HCT116 (cell line): ENCODE measurements at regions not wholly inside any gene's neighbourhood (a gene's known extent, or its start where the extent isn't known, plus 50 kb on each side); places are given as distances from the start of the nearest gene placed in this dataset.

Source experiments
- ATAC-seq: fragments of 200-7000 bp; cut with Tn5 transposase; 2 replicates; pipeline ENCODE4 v1.9.1; 2020; ENCODE audit warnings: mild to moderate bottlenecking, moderate library complexity
- BruUV-seq: library from RNA; stranded (reverse); fragments of 400-500 nt; replicated peaks from 2 replicates; lab custom pipeline; 2021; lab: Mats Ljungman, UMichigan
- CTCF ChIA-PET: fragments of 300-600 bp; sonication (Branson Sonifier 250); formaldehyde crosslinking; loops from one replicate; lab custom pipeline; 2021; ENCODE audit warnings: antibody characterized with exemption; lab: Charles Lee
- POLR2A ChIA-PET: fragments of 300-600, 350-600 bp; sonication (Branson Sonifier 250); formaldehyde crosslinking; loops from one replicate; lab custom pipeline; 2021; ENCODE audit warnings: antibody characterized with exemption; lab: Charles Lee
- RAD21 ChIA-PET, 2 experiments: fragments of 300-600 bp; sonication (Branson Sonifier 250); formaldehyde crosslinking; loops; one replicate each; lab custom pipeline; 2023; ENCODE audit warnings: low total read pairs in 2 of 2; ENCODE audit not compliant: uncharacterized antibody in 2 of 2, unreplicated experiment in 2 of 2, low non-redundant PET in 1 of 2; lab: Charles Lee
- DNase-seq: peaks from one replicate; pipeline ENCODE4 v3.0.0-alpha.2; 2010; ENCODE audit warnings: low read depth, low spot score
- H2AFZ ChIP-seq: fragments of 200-600 bp; shearing (Covaris generic), sonication (generic); 2 replicates; pipeline ENCODE4 v1.6.1; 2017; ENCODE audit warnings: low read depth, mixed run types, mixed read lengths, antibody characterized with exemption, low read length; ENCODE audit not compliant: poor library complexity, severe bottlenecking
- H3K27ac ChIP-seq: 2 replicates; pipeline ENCODE4 v1.5.1; 2012; ENCODE audit warnings: low read depth, low read length
- H3K27me3 ChIP-seq: fragments of 200-600 bp; sonication (generic); 2 replicates; pipeline ENCODE4 v1.6.1; 2016; ENCODE audit warnings: mixed run types, low read length, mixed read lengths; ENCODE audit not compliant: insufficient read depth
- H3K36me3 ChIP-seq, 2 experiments: fragments of 200-500 bp in 1 of 2; fragments of 200-600 bp in 1 of 2; sonication (Bioruptor generic) in 1 of 2; sonication (generic) in 1 of 2; 2 replicates each; pipeline versions ENCODE4 v1.5.1 to v1.6.1; 2014 to 2016; ENCODE audit warnings: low read length in 2 of 2, inconsistent platforms in 1 of 2, mixed read lengths in 1 of 2, mixed run types in 1 of 2; ENCODE audit not compliant: insufficient read depth in 2 of 2, control insufficient read depth in 1 of 2
- H3K4me1 ChIP-seq, 2 experiments: fragments of 200-600 bp in 1 of 2; sonication (generic) in 1 of 2; 2 replicates each; pipeline versions ENCODE4 v1.5.1 to v1.6.1; 2012 to 2017; ENCODE audit warnings: low read length in 2 of 2, inconsistent platforms in 1 of 2, mild to moderate bottlenecking in 1 of 2, mixed read lengths in 1 of 2, mixed run types in 1 of 2, moderate library complexity in 1 of 2; ENCODE audit not compliant: insufficient read depth in 2 of 2, control insufficient read depth in 1 of 2
- H3K4me2 ChIP-seq: fragments of 200-600 bp; sonication (generic); 2 replicates; pipeline ENCODE4 v1.6.1; 2017; ENCODE audit warnings: mixed run types, low read length, mixed read lengths
- H3K4me3 ChIP-seq, 2 experiments: fragments of 200-600 bp in 1 of 2; sonication (generic) in 1 of 2; replicated peaks in 1 of 2; 2 replicates each; pipeline ENCODE4 v1.5.1; 2011 to 2016; ENCODE audit warnings: low read length in 2 of 2, control low read depth in 1 of 2, low read depth in 1 of 2, mild to moderate bottlenecking in 1 of 2, mixed read lengths in 1 of 2, mixed run types in 1 of 2
- H3K79me2 ChIP-seq: fragments of 200-600 bp; sonication (generic); 2 replicates; pipeline ENCODE4 v1.6.1; 2017; ENCODE audit warnings: mild to moderate bottlenecking, mixed run types, low read length, moderate library complexity, mixed read lengths; ENCODE audit not compliant: insufficient read depth
- H3K9ac ChIP-seq: fragments of 200-600 bp; sonication (generic); 2 replicates; pipeline ENCODE4 v1.6.1; 2016; ENCODE audit warnings: low read length, mixed read lengths
- H3K9me2 ChIP-seq: fragments of 200-600 bp; sonication (generic), shearing (Covaris generic); 2 replicates; pipeline ENCODE4 v1.6.1; 2017; ENCODE audit warnings: mixed run types, mild to moderate bottlenecking, moderate library complexity; ENCODE audit not compliant: insufficient read depth
- H3K9me3 ChIP-seq, 2 experiments: fragments of 200-500 bp in 1 of 2; fragments of 200-600 bp in 1 of 2; sonication (Bioruptor generic) in 1 of 2; sonication (generic) in 1 of 2; 2 replicates each; pipeline ENCODE4 v1.6.1; 2014 to 2017; ENCODE audit warnings: low read length in 2 of 2, mixed read lengths in 2 of 2, inconsistent platforms in 1 of 2, low read depth in 1 of 2, mild to moderate bottlenecking in 1 of 2, mixed run types in 1 of 2, moderate library complexity in 1 of 2; ENCODE audit not compliant: control insufficient read depth in 1 of 2, insufficient read depth in 1 of 2
- H4K20me1 ChIP-seq: fragments of 200-600 bp; sonication (generic), shearing (Covaris generic); 2 replicates; pipeline ENCODE4 v1.6.1; 2017; ENCODE audit warnings: mixed run types, mild to moderate bottlenecking, moderate library complexity; ENCODE audit not compliant: insufficient read depth
- ATF3 ChIP-seq: IDR thresholded peaks from 2 replicates; pipeline ENCODE4 v1.6.1; 2012
- CTCF ChIP-seq, 3 experiments: fragments of 200-600 bp in 1 of 3; sonication (generic) in 1 of 3; IDR thresholded peaks in 2 of 3; conservative IDR thresholded peaks in 1 of 3; 2 replicates each; pipeline ENCODE4 v1.5.1; 2012 to 2017; ENCODE audit warnings: low read depth in 2 of 3, low read length in 2 of 3, antibody characterized with exemption in 1 of 3, borderline replicate concordance in 1 of 3, control low read depth in 1 of 3, mild to moderate bottlenecking in 1 of 3, mixed read lengths in 1 of 3, mixed run types in 1 of 3, moderate library complexity in 1 of 3; ENCODE audit not compliant: insufficient read depth in 1 of 3
- ELF1 ChIP-seq: IDR thresholded peaks from 2 replicates; pipeline ENCODE4 v1.6.1; 2012; ENCODE audit warnings: low read depth, borderline replicate concordance
- EZH2phosphoT487 ChIP-seq: fragments of 200-600 bp; IDR thresholded peaks from 2 replicates; pipeline ENCODE4 v1.6.1; 2018; ENCODE audit warnings: antibody characterized with exemption, borderline replicate concordance
- POLR2A ChIP-seq: IDR thresholded peaks from 2 replicates; pipeline ENCODE4 v1.7.0; 2011; ENCODE audit warnings: borderline replicate concordance; ENCODE audit not compliant: insufficient read depth, insufficient read length; ENCODE audit errors: extremely low read depth
- ZNF274 ChIP-seq: fragments of 200-500 bp; sonication (Bioruptor generic); IDR thresholded peaks from 2 replicates; pipeline ENCODE4 v1.6.1; 2014; ENCODE audit warnings: mild to moderate bottlenecking, low read depth, low read length, inconsistent platforms
- intact Hi-C: fragments of 100-400 bp; cut with micrococcal nuclease; formaldehyde crosslinking; loops from 2 replicates; pipeline ENCODE4 v1.10.0; 2022

DNA sequence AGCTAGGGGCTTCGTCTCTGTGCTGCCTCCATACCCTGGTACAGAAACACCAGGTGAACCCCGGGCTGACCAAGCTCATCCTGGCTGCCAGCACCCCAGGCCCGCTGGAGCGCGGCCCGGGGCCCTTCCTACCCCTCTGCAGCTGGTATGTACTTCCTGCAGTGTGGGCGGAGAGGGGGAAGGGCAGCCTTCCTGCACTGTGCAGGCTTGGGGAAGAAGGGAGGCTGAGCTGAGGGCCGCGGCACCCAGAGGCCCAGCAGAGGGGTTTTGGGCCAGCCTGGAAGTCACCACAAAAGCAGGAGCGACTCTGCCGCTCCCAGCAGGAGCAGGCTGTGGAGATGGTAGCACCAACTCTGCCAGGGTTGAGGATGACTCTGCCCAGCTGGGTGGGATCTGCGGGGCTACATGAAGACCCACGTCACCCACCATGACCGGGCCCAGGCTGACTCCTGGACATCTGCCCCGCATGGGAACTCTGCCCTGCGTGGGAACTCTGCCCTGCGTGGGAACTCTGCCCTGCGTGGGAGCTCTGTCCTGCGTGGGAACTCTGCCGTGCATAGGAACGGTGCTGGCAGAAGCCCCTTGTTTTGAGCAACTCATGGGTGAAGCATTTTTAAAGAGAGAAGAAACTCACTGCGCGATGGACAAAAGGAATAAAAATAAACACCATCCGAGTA is 273.3 kb downstream of the NDUFA10 start (continued):
- TF ChIP-seq CTCF (IDR thresholded peaks at IDR 0.05 in 2 of 3, conservative IDR thresholded peaks at IDR 0.05 in 1 of 3; ENCODE audit: borderline replicate concordance in 1 of 3, insufficient read depth in 1 of 3, low read depth in 2 of 3, low read length in 2 of 3) (no peak), ELF1 (no peak), ATF3 (no peak), ZNF274 (no peak)

- Histone ChIP-seq H3K4me1 (no peaks in the 10 kb centered on the region), H3K9ac (no peak overlapping the region), H3K27me3 (no peaks in the 10 kb centered on the region), H4K20me1 (no peaks in the 10 kb centered on the region), H2AFZ (no peak overlapping the region), H3K79me2 (no peaks in the 10 kb centered on the region), H3K36me3 (no peaks in the 10 kb centered on the region), H3K9me3 (no peaks in the 10 kb centered on the region), H3K4me2 (no peak overlapping the region), H3K27ac (no peak overlapping the region), H3K9me2 (no peaks in the 10 kb centered on the region), H3K4me3 (no peak overlapping the region)
- intact Hi-C loops, result no loop called here
- ChIA-PET POLR2A (no interaction called here), RAD21 (interaction anchor here in 1 of 2 experiments (0.7 kb wide), 1 partner anchor 753 kb away, joined by 6 read pairs; no protein-coding TSS in a partner anchor), CTCF (no interaction called here)
- ATAC-seq, result no peak
- DNase-seq, result no peak
- TF ChIP-seq EZH2phosphoT487, result no peak
- no peak for TF ChIP-seq POLR2A
- no TSS peak for BruUV-seq
These were observed 274.0 kb downstream of the NDUFA10 start for GRCh38 chr2:239750929-239751678.
